BE2C (cell line): ENCODE measurements at regions not wholly inside any gene's neighbourhood (a gene's known extent, or its start where the extent isn't known, plus 50 kb on each side); places are given as distances from the start of the nearest gene placed in this dataset.
"Not testable (repeated sequence)": the region's sequence is repeated elsewhere in the genome, so short reads cannot be mapped to it uniquely, and the experiment has no call there.

Source experiments
- DNase-seq: peaks from one replicate; pipeline ENCODE4 v3.0.0-alpha.2; 2020
- H3K27me3 ChIP-seq: fragments of 250-450 bp; sonication (Bioruptor Pico); 2 replicates; pipeline ENCODE4 v1.5.1; 2020; ENCODE audit warnings: mild to moderate bottlenecking
- H3K36me3 ChIP-seq: fragments of 250-450 bp; sonication (Bioruptor Pico); 2 replicates; pipeline ENCODE4 v1.5.1; 2020; ENCODE audit warnings: mild to moderate bottlenecking
- H3K4me1 ChIP-seq: fragments of 250-450 bp; sonication (Bioruptor Pico); 2 replicates; pipeline ENCODE4 v1.5.1; 2020
- H3K4me3 ChIP-seq: 2 replicates; pipeline ENCODE4 v1.5.1; 2011; ENCODE audit warnings: low read depth, low read length
- H3K9me3 ChIP-seq: fragments of 250-450 bp; sonication (Bioruptor Pico); 2 replicates; pipeline ENCODE4 v1.5.1; 2020
- TF ChIP-seq, protein P1 (sequence below): IDR thresholded peaks from 2 replicates; pipeline ENCODE4 v1.5.1; 2012; ENCODE audit warnings: mild to moderate bottlenecking, low read depth, low read length

- H3K9me3 ChIP-seq = no peaks in the 10 kb centered on the region
Measured at GRCh38 chr18:27544206-27544605, 359.1 kb upstream of the CHST9 start.

GRCh38 chr18:27541293-27541692 is 356.2 kb upstream of the CHST9 start:
- no peaks in the 10 kb centered on the region for H3K4me1 ChIP-seq
- no peak for DNase-seq

More at GRCh38 chr18:27544206-27544605, 359.1 kb upstream of the CHST9 start:
- DNase-seq = no peak
- H3K4me3 ChIP-seq = no peak overlapping the region
- H3K36me3 ChIP-seq = no peaks in the 10 kb centered on the region
- H3K27me3 ChIP-seq = no peaks in the 10 kb centered on the region
- TF ChIP-seq, protein P1, sequence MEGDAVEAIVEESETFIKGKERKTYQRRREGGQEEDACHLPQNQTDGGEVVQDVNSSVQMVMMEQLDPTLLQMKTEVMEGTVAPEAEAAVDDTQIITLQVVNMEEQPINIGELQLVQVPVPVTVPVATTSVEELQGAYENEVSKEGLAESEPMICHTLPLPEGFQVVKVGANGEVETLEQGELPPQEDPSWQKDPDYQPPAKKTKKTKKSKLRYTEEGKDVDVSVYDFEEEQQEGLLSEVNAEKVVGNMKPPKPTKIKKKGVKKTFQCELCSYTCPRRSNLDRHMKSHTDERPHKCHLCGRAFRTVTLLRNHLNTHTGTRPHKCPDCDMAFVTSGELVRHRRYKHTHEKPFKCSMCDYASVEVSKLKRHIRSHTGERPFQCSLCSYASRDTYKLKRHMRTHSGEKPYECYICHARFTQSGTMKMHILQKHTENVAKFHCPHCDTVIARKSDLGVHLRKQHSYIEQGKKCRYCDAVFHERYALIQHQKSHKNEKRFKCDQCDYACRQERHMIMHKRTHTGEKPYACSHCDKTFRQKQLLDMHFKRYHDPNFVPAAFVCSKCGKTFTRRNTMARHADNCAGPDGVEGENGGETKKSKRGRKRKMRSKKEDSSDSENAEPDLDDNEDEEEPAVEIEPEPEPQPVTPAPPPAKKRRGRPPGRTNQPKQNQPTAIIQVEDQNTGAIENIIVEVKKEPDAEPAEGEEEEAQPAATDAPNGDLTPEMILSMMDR = no peak
- no peaks in the 10 kb centered on the region for H3K4me1 ChIP-seq

DNA sequence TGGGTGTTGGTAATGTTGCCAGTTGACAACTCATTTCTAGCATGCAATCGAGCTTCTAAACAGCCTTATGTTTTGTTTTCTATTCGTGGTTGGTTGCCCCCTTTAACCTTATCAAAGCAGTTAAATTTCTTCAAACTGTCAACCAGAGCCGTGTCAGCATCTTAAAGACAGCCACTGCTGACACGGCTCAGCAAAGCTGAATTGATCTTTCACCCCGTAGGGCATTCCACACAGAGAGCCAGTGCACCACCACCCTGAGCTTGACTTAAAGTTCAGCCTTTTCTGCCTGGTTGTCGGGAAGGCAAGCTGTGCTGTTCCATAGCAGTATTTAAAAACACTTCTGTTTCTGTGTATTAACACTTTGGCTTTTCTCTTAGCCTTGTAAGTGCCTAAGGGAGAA is 355.0 kb upstream of the CHST9 start:
- Histone ChIP-seq H3K36me3 (no peaks in the 10 kb centered on the region), H3K9me3 (no peaks in the 10 kb centered on the region), H3K27me3 (no peaks in the 10 kb centered on the region), H3K4me3 (no peak overlapping the region), H3K4me1 (no peaks in the 10 kb centered on the region)
- TF ChIP-seq, protein P1 = no peak
- no peak for DNase-seq

More at GRCh38 chr18:27541293-27541692, 356.2 kb upstream of the CHST9 start:
- Histone ChIP-seq H3K27me3 (no peaks in the 10 kb centered on the region), H3K36me3 (no peaks in the 10 kb centered on the region), H3K9me3 (no peaks in the 10 kb centered on the region), H3K4me3 (no peak overlapping the region)
- TF ChIP-seq, protein P1 = no peak

DNA sequence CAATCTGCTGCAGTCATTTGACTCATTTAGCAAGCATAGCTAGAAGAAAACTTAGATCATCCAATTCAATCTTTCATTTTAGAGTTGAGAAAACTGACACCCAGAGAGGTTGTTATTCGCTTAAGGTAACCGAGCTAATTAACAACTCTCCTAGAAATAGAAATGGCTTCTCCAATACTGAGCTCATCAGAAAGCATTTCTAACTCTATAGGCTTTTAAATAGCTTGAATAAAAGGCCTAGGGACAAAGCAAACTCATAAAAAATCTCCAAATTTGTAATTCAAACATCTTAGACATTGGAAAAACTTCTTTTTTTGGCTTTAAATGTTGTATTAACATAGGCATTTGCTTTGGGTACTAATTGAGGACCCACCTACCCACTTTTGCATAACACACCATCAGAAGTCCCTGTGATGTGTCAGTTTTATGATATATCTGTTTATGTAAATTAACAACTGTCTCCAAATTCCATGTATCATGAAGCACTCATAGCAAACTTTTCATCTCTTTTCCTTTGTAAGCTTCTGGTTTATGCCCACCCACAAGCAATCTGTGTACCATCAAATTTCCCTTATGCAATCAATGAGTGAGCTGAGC is 343.9 kb upstream of the CHST9 start:
- Histone ChIP-seq H3K4me1 (no peaks in the 10 kb centered on the region), H3K36me3 (no peaks in the 10 kb centered on the region), H3K4me3 (no peak overlapping the region), H3K27me3 (no peaks in the 10 kb centered on the region), H3K9me3 (no peaks in the 10 kb centered on the region)
- TF ChIP-seq, protein P1 = no peak
- no peak for DNase-seq

- Histone ChIP-seq H3K4me3 (no peak overlapping the region), H3K9me3 (no peaks in the 10 kb centered on the region), H3K4me1 (no peaks in the 10 kb centered on the region), H3K27me3 (no peaks in the 10 kb centered on the region), H3K36me3 (no peaks in the 10 kb centered on the region)
- DNase-seq = no peak
- TF ChIP-seq, protein P1 = no peak
Measured at GRCh38 chr18:27527856-27528255, 342.7 kb upstream of the CHST9 start.

GRCh38 chr18:27520401-27520800 is 335.3 kb upstream of the CHST9 start:
- no peak for DNase-seq
- no peak overlapping the region for H3K4me3 ChIP-seq
- H3K4me1 ChIP-seq = no peaks in the 10 kb centered on the region
- no peaks in the 10 kb centered on the region for H3K27me3 ChIP-seq
- no peaks in the 10 kb centered on the region for H3K9me3 ChIP-seq
- TF ChIP-seq, protein P1 = no peak
- no peaks in the 10 kb centered on the region for H3K36me3 ChIP-seq

- H3K27me3 ChIP-seq, H3K36me3 ChIP-seq, H3K4me1 ChIP-seq, H3K9me3 ChIP-seq, H3K4me3 ChIP-seq: not testable (repeated sequence)
- DNase-seq = peak; percentile 4
Measured at GRCh38 chr18:27510036-27510633, 325.0 kb upstream of the CHST9 start.
